Fibroblast of lung (primary cell): ENCODE measurements at regions not wholly inside any gene's neighbourhood (a gene's known extent, or its start where the extent isn't known, plus 50 kb on each side); places are given as distances from the start of the nearest gene placed in this dataset.

Experiments
- DNase-seq, 2 donors: peaks; one replicate each; pipeline versions ENCODE4 v3.0.0 to v3.0.0-alpha.2; 2010; ENCODE audit warnings: low read depth in 2 of 2
- H2AFZ ChIP-seq: 2 replicates; pipeline ENCODE4 v1.5.1; 2012; ENCODE audit warnings: low read length, control low read depth, inconsistent platforms
- H3K27ac ChIP-seq: 2 replicates; pipeline ENCODE4 v1.5.1; 2011; ENCODE audit warnings: low read length, control low read depth; ENCODE audit not compliant: insufficient read depth
- H3K27me3 ChIP-seq: 2 replicates; pipeline ENCODE4 v1.5.1; 2011; ENCODE audit warnings: mild to moderate bottlenecking, low read length; ENCODE audit not compliant: control insufficient read depth, insufficient read depth
- H3K36me3 ChIP-seq: 2 replicates; pipeline ENCODE4 v1.5.1; 2011; ENCODE audit warnings: low read length; ENCODE audit not compliant: control insufficient read depth, insufficient read depth
- H3K4me1 ChIP-seq: 2 replicates; pipeline ENCODE4 v1.5.1; 2011; ENCODE audit warnings: low read length; ENCODE audit not compliant: control insufficient read depth, insufficient read depth; ENCODE audit errors: extremely low read depth
- H3K4me2 ChIP-seq: 2 replicates; pipeline ENCODE4 v1.5.1; 2011; ENCODE audit warnings: low read length, control low read depth; ENCODE audit not compliant: insufficient read depth; ENCODE audit errors: extremely low read depth
- H3K4me3 ChIP-seq, 4 experiments: fragments of 200-600 bp in 1 of 4; sonication (generic) in 1 of 4; replicated peaks in 1 of 4; 2 replicates each; pipeline ENCODE4 v1.5.1; 2011 to 2016; ENCODE audit warnings: low read length in 4 of 4, low read depth in 3 of 4, mild to moderate bottlenecking in 3 of 4, control low read depth in 2 of 4, inconsistent platforms in 1 of 4, mixed read lengths in 1 of 4; ENCODE audit not compliant: insufficient read depth in 1 of 4; ENCODE audit errors: control extremely low read depth in 1 of 4
- H3K79me2 ChIP-seq: 2 replicates; pipeline ENCODE4 v1.5.1; 2012; ENCODE audit warnings: mild to moderate bottlenecking, low read length, inconsistent platforms; ENCODE audit not compliant: control insufficient read depth, insufficient read depth
- H3K9ac ChIP-seq: 2 replicates; pipeline ENCODE4 v1.5.1; 2011; ENCODE audit warnings: mild to moderate bottlenecking, low read length, control low read depth; ENCODE audit not compliant: insufficient read depth
- H3K9me3 ChIP-seq: 2 replicates; pipeline ENCODE4 v1.5.1; 2012; ENCODE audit warnings: low read depth, low read length; ENCODE audit not compliant: control insufficient read depth, insufficient read depth
- H4K20me1 ChIP-seq: 2 replicates; pipeline ENCODE4 v1.5.1; 2011; ENCODE audit warnings: low read length; ENCODE audit not compliant: control insufficient read depth, insufficient read depth; ENCODE audit errors: extremely low read depth
- CTCF ChIP-seq, 2 donors: IDR thresholded peaks in 1 of 2; conservative IDR thresholded peaks in 1 of 2; 1 replicate in 1 of 2; 2 replicates in 1 of 2; pipeline ENCODE4 v1.5.1; 2011 to 2012; ENCODE audit warnings: low read length in 2 of 2, control low read depth in 1 of 2, inconsistent platforms in 1 of 2, low read depth in 1 of 2, mild to moderate bottlenecking in 1 of 2
- EZH2 ChIP-seq: IDR thresholded peaks from 2 replicates; pipeline ENCODE4 v1.5.1; 2012; ENCODE audit warnings: low read length, control low read depth, mild to moderate bottlenecking; ENCODE audit errors: missing control alignments

GRCh38 chr17:83029571-83029970 is 49.8 kb upstream of the METRNL start:
- DNase-seq = no peak
- Histone ChIP-seq H3K27ac (no peak overlapping the region), H3K9me3 (no peaks in the 10 kb centered on the region), H2AFZ (no peak overlapping the region), H4K20me1 (no peaks in the 10 kb centered on the region), H3K4me2 (no peak overlapping the region), H3K27me3 (no peaks in the 10 kb centered on the region), H3K4me3 (no peak overlapping the region), H3K79me2 (no peaks in the 10 kb centered on the region), H3K36me3 (no peaks in the 10 kb centered on the region), H3K9ac (no peak overlapping the region), H3K4me1 (no peaks in the 10 kb centered on the region)
- TF ChIP-seq EZH2 (no peak), CTCF (conservative IDR thresholded peaks at IDR 0.05 in 1 of 2, IDR thresholded peaks at IDR 0.05 in 1 of 2; ENCODE audit: low read depth in 1 of 2, low read length in 2 of 2) (no peak)
